ENCODE measurements at regions not wholly inside any gene's neighbourhood (a gene's known extent, or its start where the extent isn't known, plus 50 kb on each side); places are given as distances from the start of the nearest gene placed in this dataset.
A peak's percentile ranks its signal among the peaks of the same experiment; 100 is the strongest.

GRCh38 chr2:12495247-12495868 lies 221.4 kb upstream of the TRIB2 start:
- no peak for ATAC-seq
- no peak for DNase-seq
- intact Hi-C loops (cut with DNase I), result no loop called here

- no peak for DNase-seq
- intact Hi-C loops (cut with DNase I), result no loop called here
- no peak for ATAC-seq
Measured at GRCh38 chr2:12498286-12498685, 218.4 kb upstream of the TRIB2 start.

GRCh38 chr2:12498704-12499103 lies 218.0 kb upstream of the TRIB2 start:
- peak in 1 of 2 donors; percentile 34 for ATAC-seq
- DNase-seq, result no peak
- intact Hi-C loops (cut with DNase I), result no loop called here

- no peak for ATAC-seq
- intact Hi-C loops (cut with DNase I), result no loop called here
Measured at GRCh38 chr2:12500899-12501298, 215.8 kb upstream of the TRIB2 start.

GRCh38 chr2:12501469-12502158 lies 215.1 kb upstream of the TRIB2 start:
- intact Hi-C loops (cut with DNase I), result no loop called here
- DNase-seq, result peak; percentile 69
- peak; percentile 74 to 85 for ATAC-seq

More at GRCh38 chr2:12500899-12501298, 215.8 kb upstream of the TRIB2 start:
- no peak for DNase-seq

- intact Hi-C loops (cut with DNase I), result no loop called here
- no peak for ATAC-seq
Measured at GRCh38 chr2:12502759-12503158, 214.0 kb upstream of the TRIB2 start.

GRCh38 chr2:12504443-12504842 lies 212.3 kb upstream of the TRIB2 start:
- ATAC-seq, result no peak
- intact Hi-C loops (cut with DNase I), result no loop called here
- no peak for DNase-seq

More at GRCh38 chr2:12502759-12503158, 214.0 kb upstream of the TRIB2 start:
- DNase-seq, result no peak

- DNase-seq, result no peak
- no peak for ATAC-seq
- intact Hi-C loops (cut with DNase I), result no loop called here
Measured at GRCh38 chr2:12506846-12507245, 209.9 kb upstream of the TRIB2 start.

GRCh38 chr2:12507295-12507694 lies 209.4 kb upstream of the TRIB2 start:
- no peak for DNase-seq
- ATAC-seq, result no peak
- intact Hi-C loops (cut with DNase I), result no loop called here

GRCh38 chr2:12510070-12510469 lies 206.7 kb upstream of the TRIB2 start:
- DNase-seq (no peak), ATAC-seq (no peak)

GRCh38 chr2:12513339-12513738 lies 203.4 kb upstream of the TRIB2 start:
- intact Hi-C loops (cut with DNase I), result no loop called here
- no peak for DNase-seq
- no peak for ATAC-seq

More at GRCh38 chr2:12510070-12510469, 206.7 kb upstream of the TRIB2 start:
- intact Hi-C loops (cut with DNase I), result no loop called here

- ATAC-seq, result peak in 1 of 2 donors; percentile 11
- DNase-seq, result no peak
- intact Hi-C loops (cut with DNase I), result no loop called here
Measured at GRCh38 chr2:12514168-12514567, 202.6 kb upstream of the TRIB2 start.

GRCh38 chr2:12514631-12515437 lies 201.9 kb upstream of the TRIB2 start:
- ATAC-seq (peak; percentile 57 to 80), DNase-seq (no peak)
- intact Hi-C loops (cut with DNase I), result no loop called here

GRCh38 chr2:12515871-12516270 lies 200.9 kb upstream of the TRIB2 start:
- ATAC-seq, result no peak
- no peak for DNase-seq
- intact Hi-C loops (cut with DNase I), result no loop called here

GRCh38 chr2:12533337-12534005 lies 183.3 kb upstream of the TRIB2 start:
- DNase-seq (no peak), ATAC-seq (no peak)
- intact Hi-C loops (cut with DNase I), result no loop called here

- intact Hi-C loops (cut with DNase I), result no loop called here
- DNase-seq (peak; percentile 28), ATAC-seq (peak; percentile 76 to 96)
Measured at GRCh38 chr2:12534646-12535263, 182.0 kb upstream of the TRIB2 start.

- DNase-seq, result no peak
- intact Hi-C loops (cut with DNase I), result no loop called here
- no peak for ATAC-seq
Measured at GRCh38 chr2:12536976-12537375, 179.8 kb upstream of the TRIB2 start.

- ATAC-seq, result no peak
- no peak for DNase-seq
- intact Hi-C loops (cut with DNase I), result no loop called here
Measured at GRCh38 chr2:12538138-12538694, 178.5 kb upstream of the TRIB2 start.

- ATAC-seq (no peak), DNase-seq (no peak)
- intact Hi-C loops (cut with DNase I), result no loop called here
Measured at GRCh38 chr2:12539336-12539735, 177.4 kb upstream of the TRIB2 start.
